Neural cell (in vitro differentiated cells): ENCODE measurements at regions not wholly inside any gene's neighbourhood (a gene's known extent, or its start where the extent isn't known, plus 50 kb on each side); places are given as distances from the start of the nearest gene placed in this dataset.

Experiments used
- H2AFZ ChIP-seq: fragments of 200-600, 300-800 bp; sonication (generic), shearing (Covaris generic); 2 replicates; pipeline ENCODE4 v1.6.0; 2014; ENCODE audit warnings: low read depth, mild to moderate bottlenecking, antibody characterized with exemption, low read length, moderate library complexity
- H3F3A ChIP-seq: fragments of 200-600 bp; shearing (Covaris generic); 2 replicates; pipeline ENCODE4 v1.6.1; 2016; ENCODE audit warnings: mild to moderate bottlenecking, moderate library complexity, mixed read lengths, antibody characterized with exemption, low read length; ENCODE audit not compliant: insufficient read depth, poor library complexity, severe bottlenecking
- H3K27ac ChIP-seq: fragments of 200-600, 300-800 bp; sonication (generic), shearing (Covaris generic); 2 replicates; pipeline ENCODE4 v1.5.1; 2014; ENCODE audit warnings: mild to moderate bottlenecking, low read length, moderate library complexity
- H3K27me3 ChIP-seq: fragments of 300-800, 200-600 bp; sonication (generic), shearing (Covaris generic); 2 replicates; pipeline ENCODE4 v1.6.0; 2014; ENCODE audit warnings: mild to moderate bottlenecking, low read depth, low read length, moderate library complexity; ENCODE audit not compliant: insufficient read depth
- H3K36me3 ChIP-seq: fragments of 300-800, 200-600 bp; sonication (generic), shearing (Covaris generic); 2 replicates; pipeline ENCODE4 v1.5.1; 2014; ENCODE audit warnings: mild to moderate bottlenecking, antibody characterized with exemption, low read length, moderate library complexity; ENCODE audit not compliant: insufficient read depth
- H3K4me2 ChIP-seq: fragments of 300-800, 200-600 bp; sonication (generic), shearing (Covaris generic); 2 replicates; pipeline ENCODE4 v1.6.0; 2014; ENCODE audit warnings: mild to moderate bottlenecking, low read length
- H3K4me3 ChIP-seq: fragments of 300-800, 200-600 bp; sonication (generic), shearing (Covaris generic); 2 replicates; pipeline ENCODE4 v1.5.1; 2014; ENCODE audit warnings: mild to moderate bottlenecking, low read length, moderate library complexity
- H3K79me2 ChIP-seq: fragments of 200-600 bp; shearing (Covaris generic); replicated peaks from 2 replicates; pipeline ENCODE4 v1.6.0; 2014; ENCODE audit warnings: mild to moderate bottlenecking, low read length, moderate library complexity; ENCODE audit not compliant: insufficient read depth
- H3K9ac ChIP-seq: fragments of 300-800, 200-600 bp; sonication (generic), shearing (Covaris generic); 2 replicates; pipeline ENCODE4 v1.6.1; 2016; ENCODE audit warnings: mild to moderate bottlenecking, low read length, mixed read lengths
- H3K9me2 ChIP-seq: fragments of 200-600 bp; shearing (Covaris generic); 2 replicates; pipeline ENCODE4 v1.6.1; 2016; ENCODE audit warnings: mild to moderate bottlenecking, low read length, mixed read lengths; ENCODE audit not compliant: insufficient read depth
- H3K9me3 ChIP-seq: fragments of 200-600, 300-800 bp; sonication (generic), shearing (Covaris generic); 2 replicates; pipeline ENCODE4 v1.6.1; 2016; ENCODE audit warnings: mild to moderate bottlenecking, mixed run types, low read length, moderate library complexity, mixed read lengths
- H4K20me1 ChIP-seq: fragments of 200-600 bp; shearing (Covaris generic); 2 replicates; pipeline ENCODE4 v1.6.1; 2016; ENCODE audit warnings: mild to moderate bottlenecking, mixed run types; ENCODE audit not compliant: insufficient read depth
- EP300 ChIP-seq: fragments of 450-650 bp; conservative IDR thresholded peaks from 2 replicates; pipeline ENCODE4 v1.6.1; 2014; ENCODE audit warnings: antibody characterized with exemption, mild to moderate bottlenecking, moderate library complexity; ENCODE audit not compliant: poor library complexity, severe bottlenecking
- EZH2 ChIP-seq: fragments of 200-600, 300-800 bp; shearing (Covaris generic), sonication (generic); IDR thresholded peaks from 2 replicates; pipeline ENCODE4 v1.6.1; 2014; ENCODE audit warnings: antibody characterized with exemption, low read length, borderline replicate concordance, mild to moderate bottlenecking; ENCODE audit not compliant: insufficient read depth, poor library complexity, severe bottlenecking
- MXI1 ChIP-seq: fragments of 450-650 bp; conservative IDR thresholded peaks from 2 replicates; pipeline ENCODE4 v1.6.1; 2014; ENCODE audit warnings: antibody characterized with exemption, mild to moderate bottlenecking; ENCODE audit not compliant: poor library complexity, severe bottlenecking
- POLR2AphosphoS5 ChIP-seq: IDR thresholded peaks from 2 replicates; pipeline ENCODE4 v1.6.1; 2012
- RAD21 ChIP-seq: fragments of 450-650 bp; conservative IDR thresholded peaks from 2 replicates; pipeline ENCODE4 v1.6.1; 2014; ENCODE audit warnings: antibody characterized with exemption, mild to moderate bottlenecking, moderate library complexity
- REST ChIP-seq: IDR thresholded peaks from 2 replicates; pipeline ENCODE4 v1.6.1; 2012; ENCODE audit warnings: borderline replicate concordance
- SMC3 ChIP-seq: fragments of 450-650 bp; conservative IDR thresholded peaks from 2 replicates; pipeline ENCODE4 v1.6.1; 2014; ENCODE audit warnings: antibody characterized with exemption, mild to moderate bottlenecking, moderate library complexity; ENCODE audit not compliant: poor library complexity
- TAF1 ChIP-seq: IDR thresholded peaks from 2 replicates; pipeline ENCODE4 v1.6.1; 2012; ENCODE audit warnings: low read depth
- TF ChIP-seq, protein P1 (sequence below): fragments of 450-650 bp; IDR thresholded peaks from 2 replicates; pipeline ENCODE4 v1.5.1; 2014; ENCODE audit warnings: antibody characterized with exemption, mild to moderate bottlenecking, moderate library complexity; ENCODE audit not compliant: poor library complexity, severe bottlenecking

- H4K20me1 ChIP-seq = no peaks in the 10 kb centered on the region
- no peak overlapping the region for H3K27ac ChIP-seq
- no peak overlapping the region for H3K4me3 ChIP-seq
- H3F3A ChIP-seq = no peaks in the 10 kb centered on the region
- H2AFZ ChIP-seq = no peak overlapping the region
- TF ChIP-seq MXI1 (no peak), RAD21 (no peak), REST (no peak), EP300 (no peak), SMC3 (no peak), POLR2AphosphoS5 (no peak), TAF1 (no peak), EZH2 (no peak)
- TF ChIP-seq, protein P1, sequence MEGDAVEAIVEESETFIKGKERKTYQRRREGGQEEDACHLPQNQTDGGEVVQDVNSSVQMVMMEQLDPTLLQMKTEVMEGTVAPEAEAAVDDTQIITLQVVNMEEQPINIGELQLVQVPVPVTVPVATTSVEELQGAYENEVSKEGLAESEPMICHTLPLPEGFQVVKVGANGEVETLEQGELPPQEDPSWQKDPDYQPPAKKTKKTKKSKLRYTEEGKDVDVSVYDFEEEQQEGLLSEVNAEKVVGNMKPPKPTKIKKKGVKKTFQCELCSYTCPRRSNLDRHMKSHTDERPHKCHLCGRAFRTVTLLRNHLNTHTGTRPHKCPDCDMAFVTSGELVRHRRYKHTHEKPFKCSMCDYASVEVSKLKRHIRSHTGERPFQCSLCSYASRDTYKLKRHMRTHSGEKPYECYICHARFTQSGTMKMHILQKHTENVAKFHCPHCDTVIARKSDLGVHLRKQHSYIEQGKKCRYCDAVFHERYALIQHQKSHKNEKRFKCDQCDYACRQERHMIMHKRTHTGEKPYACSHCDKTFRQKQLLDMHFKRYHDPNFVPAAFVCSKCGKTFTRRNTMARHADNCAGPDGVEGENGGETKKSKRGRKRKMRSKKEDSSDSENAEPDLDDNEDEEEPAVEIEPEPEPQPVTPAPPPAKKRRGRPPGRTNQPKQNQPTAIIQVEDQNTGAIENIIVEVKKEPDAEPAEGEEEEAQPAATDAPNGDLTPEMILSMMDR = no peak
- H3K4me2 ChIP-seq = no peak overlapping the region
- H3K9me2 ChIP-seq = no peaks in the 10 kb centered on the region
- no peak overlapping the region for H3K9ac ChIP-seq
- H3K27me3 ChIP-seq = no peaks in the 10 kb centered on the region
- H3K36me3 ChIP-seq = no peaks in the 10 kb centered on the region
- no peaks in the 10 kb centered on the region for H3K79me2 ChIP-seq
- no peaks in the 10 kb centered on the region for H3K9me3 ChIP-seq
Measured at GRCh38 chr4:124993838-124994237, 281.3 kb upstream of the ANKRD50 start.

DNA sequence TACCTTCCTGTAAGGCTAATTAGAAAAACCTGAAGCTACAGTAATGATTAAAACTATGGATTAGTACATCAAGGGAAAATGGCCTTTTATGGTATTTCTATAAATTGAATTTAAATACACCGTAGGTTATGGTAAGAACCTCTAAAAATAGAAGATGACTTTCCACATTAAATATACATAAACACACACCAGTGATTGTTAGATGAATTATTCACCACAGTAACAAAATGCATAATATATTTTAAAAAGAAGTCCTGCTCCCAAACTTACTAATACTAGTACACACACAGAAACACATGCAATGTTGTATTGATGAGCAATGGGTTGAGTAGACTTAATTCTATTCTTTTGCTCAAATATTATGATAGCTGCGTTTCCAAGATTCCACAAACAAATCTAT is 277.9 kb upstream of the ANKRD50 start:
- Histone ChIP-seq H3K27ac (no peak overlapping the region), H3K27me3 (no peaks in the 10 kb centered on the region), H3K9me3 (no peaks in the 10 kb centered on the region), H2AFZ (no peak overlapping the region), H3K4me2 (no peak overlapping the region), H3K9me2 (no peaks in the 10 kb centered on the region), H3K4me3 (no peak overlapping the region), H3K36me3 (no peaks in the 10 kb centered on the region), H3F3A (no peaks in the 10 kb centered on the region), H4K20me1 (no peaks in the 10 kb centered on the region), H3K9ac (no peak overlapping the region), H3K79me2 (no peaks in the 10 kb centered on the region)
- no peak for TF ChIP-seq EP300
- no peak for TF ChIP-seq POLR2AphosphoS5
- no peak for TF ChIP-seq EZH2
- TF ChIP-seq SMC3 = no peak
- no peak for TF ChIP-seq TAF1
- TF ChIP-seq, protein P1 = no peak
- no peak for TF ChIP-seq REST
- TF ChIP-seq RAD21 = no peak
- no peak for TF ChIP-seq MXI1
